ENCODE measurements at regions not wholly inside any gene's neighbourhood (a gene's known extent, or its start where the extent isn't known, plus 50 kb on each side); places are given as distances from the start of the nearest gene placed in this dataset.

DNA sequence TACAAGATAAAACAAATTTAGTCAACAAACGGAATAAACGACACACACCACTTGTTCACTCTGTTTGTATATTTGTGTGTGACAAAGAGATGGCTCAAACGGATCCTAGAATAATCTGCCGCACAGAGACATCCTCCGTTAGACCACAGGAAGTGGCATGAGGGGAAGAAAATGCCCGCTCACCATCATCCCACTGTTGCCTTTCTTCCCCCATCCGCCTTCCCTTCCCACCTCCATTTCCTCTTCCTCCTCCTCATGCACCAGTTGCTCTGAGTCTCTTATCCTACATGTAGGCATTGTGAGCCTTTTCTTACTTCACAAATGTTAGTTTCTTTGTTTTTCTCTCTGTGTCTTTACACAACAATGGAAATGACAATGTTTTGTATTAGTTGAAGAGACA, 228.5 kb upstream of the SMIM21 start:
- H3K27me3 Mint-ChIP-seq (ENCODE audit: low read depth) = no peaks in the 10 kb centered on the region
- H3K4me1 Mint-ChIP-seq = peaks cover 28% of the 10 kb centered on the region
- H3K27ac Mint-ChIP-seq = peak overlapping the region; percentile 44
- no peak overlapping the region for H3K4me3 Mint-ChIP-seq
- peaks cover 10% of the 10 kb centered on the region for H3K9me3 Mint-ChIP-seq
- H3K36me3 Mint-ChIP-seq = no peaks in the 10 kb centered on the region
- no peak for DNase-seq (ENCODE audit: low spot score in 2 of 2, unreplicated experiment in 2 of 2)
- TF ChIP-seq, protein P1, sequence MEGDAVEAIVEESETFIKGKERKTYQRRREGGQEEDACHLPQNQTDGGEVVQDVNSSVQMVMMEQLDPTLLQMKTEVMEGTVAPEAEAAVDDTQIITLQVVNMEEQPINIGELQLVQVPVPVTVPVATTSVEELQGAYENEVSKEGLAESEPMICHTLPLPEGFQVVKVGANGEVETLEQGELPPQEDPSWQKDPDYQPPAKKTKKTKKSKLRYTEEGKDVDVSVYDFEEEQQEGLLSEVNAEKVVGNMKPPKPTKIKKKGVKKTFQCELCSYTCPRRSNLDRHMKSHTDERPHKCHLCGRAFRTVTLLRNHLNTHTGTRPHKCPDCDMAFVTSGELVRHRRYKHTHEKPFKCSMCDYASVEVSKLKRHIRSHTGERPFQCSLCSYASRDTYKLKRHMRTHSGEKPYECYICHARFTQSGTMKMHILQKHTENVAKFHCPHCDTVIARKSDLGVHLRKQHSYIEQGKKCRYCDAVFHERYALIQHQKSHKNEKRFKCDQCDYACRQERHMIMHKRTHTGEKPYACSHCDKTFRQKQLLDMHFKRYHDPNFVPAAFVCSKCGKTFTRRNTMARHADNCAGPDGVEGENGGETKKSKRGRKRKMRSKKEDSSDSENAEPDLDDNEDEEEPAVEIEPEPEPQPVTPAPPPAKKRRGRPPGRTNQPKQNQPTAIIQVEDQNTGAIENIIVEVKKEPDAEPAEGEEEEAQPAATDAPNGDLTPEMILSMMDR (IDR thresholded peaks at IDR 0.05; ENCODE audit: unreplicated experiment) = no peak

DNA sequence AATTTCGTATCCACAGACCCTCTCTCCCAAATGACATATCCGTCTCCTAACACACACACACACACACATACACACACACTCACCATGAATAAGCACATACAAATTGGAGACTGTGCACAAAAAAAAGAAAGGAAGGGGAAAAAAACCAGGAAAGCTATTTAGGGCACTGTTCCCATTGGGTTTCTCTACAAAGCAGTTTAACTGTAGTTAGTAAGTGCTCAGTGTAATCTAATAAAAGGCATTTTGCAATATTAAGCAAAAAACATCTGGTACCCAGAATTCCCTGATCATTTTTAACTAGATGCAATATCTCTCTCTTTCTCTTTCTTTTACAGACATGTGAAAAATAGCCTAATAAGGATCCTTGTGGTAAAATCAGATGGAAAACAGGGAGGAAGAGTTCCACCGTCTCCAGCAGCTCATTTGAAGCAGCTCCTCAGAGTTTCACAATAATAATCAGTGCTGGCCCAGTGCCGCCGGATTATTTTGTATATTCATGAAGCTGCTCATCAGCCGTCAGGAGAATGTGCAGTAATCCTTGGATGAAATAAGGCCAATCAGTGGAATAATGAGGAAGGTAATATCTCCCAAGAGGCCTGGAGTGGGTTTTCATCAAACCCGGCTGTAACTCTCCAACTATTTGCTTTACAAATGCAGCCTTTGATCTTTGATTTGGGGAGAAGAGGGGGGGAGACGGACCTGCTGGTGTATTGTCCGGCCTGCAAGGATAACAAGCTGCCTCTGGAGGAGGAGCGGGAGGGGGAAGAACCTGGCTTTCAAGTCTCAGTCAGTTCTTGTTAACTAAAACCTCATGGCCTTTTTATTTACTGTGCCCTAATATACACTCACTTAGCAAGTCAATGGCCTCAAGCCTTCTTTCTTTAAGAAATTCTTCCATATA, 227.6 kb upstream of the SMIM21 start:
- peak overlapping the region; percentile 72 for H3K27ac Mint-ChIP-seq
- no peaks in the 10 kb centered on the region for H3K27me3 Mint-ChIP-seq (ENCODE audit: low read depth)
- DNase-seq (ENCODE audit: low spot score in 2 of 2, unreplicated experiment in 2 of 2) = no peak
- TF ChIP-seq, protein P1 (IDR thresholded peaks at IDR 0.05; ENCODE audit: unreplicated experiment) = no peak
- H3K4me1 Mint-ChIP-seq = peaks cover 28% of the 10 kb centered on the region
- peak overlapping the region; percentile 9 for H3K4me3 Mint-ChIP-seq
- no peaks in the 10 kb centered on the region for H3K36me3 Mint-ChIP-seq
- H3K9me3 Mint-ChIP-seq = peaks cover 4% of the 10 kb centered on the region

DNA sequence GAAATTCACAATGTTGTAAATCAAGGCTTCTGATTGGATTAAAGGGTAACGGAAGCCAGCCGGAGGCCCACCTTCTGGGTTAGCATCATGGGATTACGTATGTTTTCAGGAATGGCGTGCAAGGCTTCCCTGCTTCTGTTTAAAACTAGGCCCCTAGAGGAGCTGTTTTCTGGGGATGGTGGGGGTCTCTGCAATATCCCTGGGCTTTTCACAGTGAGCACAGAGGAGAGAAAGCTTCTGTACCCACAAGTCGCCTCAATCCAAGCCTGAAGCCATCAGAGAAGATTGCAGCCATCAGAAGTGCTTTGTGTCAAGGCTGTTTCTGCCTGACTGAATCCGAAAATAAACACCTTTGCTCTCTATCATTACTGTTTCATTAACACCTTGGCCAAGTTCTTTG, 226.9 kb upstream of the SMIM21 start:
- H3K27ac Mint-ChIP-seq = peak overlapping the region; percentile 72
- no peaks in the 10 kb centered on the region for H3K36me3 Mint-ChIP-seq
- H3K4me3 Mint-ChIP-seq = no peak overlapping the region
- H3K4me1 Mint-ChIP-seq = peaks cover 28% of the 10 kb centered on the region
- H3K27me3 Mint-ChIP-seq (ENCODE audit: low read depth) = no peaks in the 10 kb centered on the region
- no peak for DNase-seq (ENCODE audit: low spot score in 2 of 2, unreplicated experiment in 2 of 2)
- TF ChIP-seq, protein P1 (IDR thresholded peaks at IDR 0.05; ENCODE audit: unreplicated experiment) = no peak
- no peaks in the 10 kb centered on the region for H3K9me3 Mint-ChIP-seq

DNA sequence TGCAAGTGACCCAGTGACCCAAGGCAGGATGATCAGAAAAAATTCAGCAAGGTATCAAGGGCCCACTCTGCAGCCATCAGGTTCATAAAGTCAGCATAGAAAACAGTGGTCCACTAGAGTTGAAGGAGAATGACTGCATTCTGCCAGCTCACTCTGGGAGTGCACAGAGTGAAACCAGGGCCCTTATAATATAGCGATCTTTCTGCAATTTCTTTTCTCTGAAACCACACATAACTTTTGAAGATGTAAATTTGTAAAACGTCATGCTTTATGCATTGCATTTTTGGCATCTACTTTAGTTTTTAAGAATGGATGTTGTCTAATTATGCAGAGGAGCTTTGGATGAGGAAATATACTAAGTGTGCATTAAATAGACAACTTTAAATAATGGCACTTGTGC, 225.0 kb upstream of the SMIM21 start:
- Mint-ChIP-seq H3K27me3 (ENCODE audit: low read depth) (peaks cover 2% of the 10 kb centered on the region), H3K36me3 (no peaks in the 10 kb centered on the region), H3K4me3 (no peak overlapping the region), H3K9me3 (peaks cover 5% of the 10 kb centered on the region), H3K4me1 (peaks cover 28% of the 10 kb centered on the region), H3K27ac (no peak overlapping the region)
- DNase-seq (ENCODE audit: low spot score in 2 of 2, unreplicated experiment in 2 of 2) = no peak
- TF ChIP-seq, protein P1 (IDR thresholded peaks at IDR 0.05; ENCODE audit: unreplicated experiment) = no peak

DNA sequence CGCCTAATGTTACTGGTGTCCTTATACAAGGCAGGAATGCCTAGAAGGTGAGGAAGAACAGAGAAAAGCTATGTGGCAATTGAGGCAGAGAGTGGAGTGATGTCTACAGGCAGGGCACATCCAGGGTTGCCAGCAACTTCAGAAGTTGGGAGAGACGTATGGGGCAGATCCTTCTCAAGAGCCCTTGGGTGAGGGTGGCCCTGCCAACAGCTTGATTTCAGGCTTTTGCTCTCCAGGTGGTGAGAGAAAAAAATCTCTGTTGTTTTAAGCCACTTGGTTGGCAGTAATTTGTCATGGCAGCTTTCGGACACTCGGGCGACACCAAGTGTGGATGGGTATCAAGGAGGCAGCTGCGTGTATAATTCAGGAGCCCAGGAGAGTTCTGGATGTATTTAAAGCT, 217.4 kb upstream of the SMIM21 start:
- Mint-ChIP-seq H3K27me3 (ENCODE audit: low read depth) (peaks cover 13% of the 10 kb centered on the region), H3K36me3 (peaks cover 2% of the 10 kb centered on the region), H3K27ac (no peak overlapping the region), H3K4me1 (no peaks in the 10 kb centered on the region), H3K4me3 (no peak overlapping the region), H3K9me3 (peaks cover 31% of the 10 kb centered on the region)
- DNase-seq (ENCODE audit: low spot score in 2 of 2, unreplicated experiment in 2 of 2) = no peak
- TF ChIP-seq, protein P1 (IDR thresholded peaks at IDR 0.05; ENCODE audit: unreplicated experiment) = no peak
